Keratinocyte (primary cell): ENCODE measurements at regions not wholly inside any gene's neighbourhood (a gene's known extent, or its start where the extent isn't known, plus 50 kb on each side); places are given as distances from the start of the nearest gene placed in this dataset.

Source experiments
- DNase-seq: peaks from one replicate; pipeline ENCODE4 v3.0.0-alpha.2; 2011; ENCODE audit warnings: low read depth, missing footprints, low spot score
- FAIRE-seq: peaks from 2 replicates; lab custom pipeline; 2011; peaks lifted over from hg19 to GRCh38; lab: Jason Lieb, UNC
- H2AFZ ChIP-seq: 2 replicates; pipeline ENCODE4 v1.6.0; 2012; ENCODE audit warnings: low read length, control low read depth, inconsistent platforms; ENCODE audit not compliant: control insufficient read depth
- H3K27ac ChIP-seq: 2 replicates; pipeline ENCODE4 v1.5.1; 2011; ENCODE audit warnings: low read length; ENCODE audit not compliant: control insufficient read depth, insufficient read depth
- H3K27me3 ChIP-seq: 3 replicates; pipeline ENCODE4 v1.6.0; 2011; ENCODE audit warnings: low read length; ENCODE audit not compliant: control insufficient read depth, insufficient read depth; ENCODE audit errors: extremely low read depth
- H3K36me3 ChIP-seq, 2 experiments: 2 replicates in 1 of 2; 3 replicates in 1 of 2; pipeline ENCODE4 v1.5.1; 2011; ENCODE audit warnings: low read length in 2 of 2, mild to moderate bottlenecking in 1 of 2; ENCODE audit not compliant: control insufficient read depth in 2 of 2, insufficient read depth in 2 of 2; ENCODE audit errors: extremely low read depth in 1 of 2
- H3K4me1 ChIP-seq: 3 replicates; pipeline ENCODE4 v1.5.1; 2011; ENCODE audit warnings: low read length; ENCODE audit not compliant: control insufficient read depth, insufficient read depth; ENCODE audit errors: extremely low read depth
- H3K4me2 ChIP-seq: 3 replicates; pipeline ENCODE4 v1.6.0; 2011; ENCODE audit warnings: low read depth, low read length; ENCODE audit not compliant: control insufficient read depth, insufficient read depth; ENCODE audit errors: extremely low read depth
- H3K4me3 ChIP-seq, 3 experiments: fragments of 200-600 bp in 1 of 3; sonication (generic) in 1 of 3; 2 replicates in 2 of 3; 3 replicates in 1 of 3; pipeline ENCODE4 v1.5.1; 2011 to 2016; ENCODE audit warnings: low read length in 3 of 3, mild to moderate bottlenecking in 3 of 3, control low read depth in 2 of 3, inconsistent platforms in 1 of 3, low read depth in 1 of 3, mixed read lengths in 1 of 3, mixed run types in 1 of 3, moderate library complexity in 1 of 3; ENCODE audit not compliant: control insufficient read depth in 2 of 3, insufficient read depth in 2 of 3; ENCODE audit errors: extremely low read depth in 1 of 3
- H3K79me2 ChIP-seq: 2 replicates; pipeline ENCODE4 v1.6.0; 2012; ENCODE audit warnings: low read length; ENCODE audit not compliant: control insufficient read depth, insufficient read depth
- H3K9ac ChIP-seq: 3 replicates; pipeline ENCODE4 v1.6.0; 2011; ENCODE audit warnings: low read length; ENCODE audit not compliant: control insufficient read depth, insufficient read depth; ENCODE audit errors: extremely low read depth
- H3K9me1 ChIP-seq: 3 replicates; pipeline ENCODE4 v1.6.0; 2011; ENCODE audit warnings: low read length; ENCODE audit not compliant: control insufficient read depth, insufficient read depth; ENCODE audit errors: extremely low read depth
- H3K9me3 ChIP-seq: 2 replicates; pipeline ENCODE4 v1.5.1; 2012; ENCODE audit warnings: low read depth, low read length; ENCODE audit not compliant: control insufficient read depth
- H4K20me1 ChIP-seq: 3 replicates; pipeline ENCODE4 v1.6.0; 2011; ENCODE audit warnings: low read length; ENCODE audit not compliant: control insufficient read depth, insufficient read depth; ENCODE audit errors: extremely low read depth
- CTCF ChIP-seq, 3 experiments: IDR thresholded peaks in 1 of 3; conservative IDR thresholded peaks in 1 of 3; optimal IDR thresholded peaks in 1 of 3; 2 replicates in 2 of 3; 3 replicates in 1 of 3; pipeline versions ENCODE3 to v1.5.1; 2011; ENCODE audit warnings: low read length in 3 of 3, mild to moderate bottlenecking in 3 of 3, moderate library complexity in 2 of 3, control low read depth in 1 of 3, inconsistent platforms in 1 of 3; ENCODE audit not compliant: insufficient read depth in 2 of 3; ENCODE audit errors: extremely low read depth in 1 of 3
- EZH2 ChIP-seq: IDR thresholded peaks from one replicate; pipeline ENCODE4 v1.6.1; 2012; ENCODE audit warnings: inconsistent platforms, mild to moderate bottlenecking, low read length, moderate library complexity
- dilution Hi-C: fragments of 300-500 bp; cut with MboI; formaldehyde crosslinking; loops from one replicate; pipeline ENCODE4 v1.7.0; 2020; ENCODE audit warnings: low sequenced_read_pairs; ENCODE audit not compliant: extremely low pct_ligation_motif_present

- H2AFZ ChIP-seq = no peak overlapping the region
- H3K36me3 ChIP-seq = no peaks in the 10 kb centered on the region
- H3K4me2 ChIP-seq = no peak overlapping the region
- dilution Hi-C loops = no loop called here
- no peaks in the 10 kb centered on the region for H3K79me2 ChIP-seq
- no peaks in the 10 kb centered on the region for H3K4me1 ChIP-seq
- H3K9me3 ChIP-seq = no peaks in the 10 kb centered on the region
- H3K27me3 ChIP-seq = no peaks in the 10 kb centered on the region
- no peak for DNase-seq
- H4K20me1 ChIP-seq = no peaks in the 10 kb centered on the region
- no peak for FAIRE-seq
- H3K27ac ChIP-seq = no peak overlapping the region
- H3K4me3 ChIP-seq = no peak overlapping the region
- no peak overlapping the region for H3K9ac ChIP-seq
- TF ChIP-seq CTCF (optimal IDR thresholded peaks at IDR 0.05 in 1 of 3, IDR thresholded peaks at IDR 0.05 in 1 of 3, conservative IDR thresholded peaks at IDR 0.05 in 1 of 3; ENCODE audit: extremely low read depth in 1 of 3, insufficient read depth in 2 of 3, low read length in 3 of 3) = no peak
- no peaks in the 10 kb centered on the region for H3K9me1 ChIP-seq
Observed at GRCh38 chr11:79982185-79982584, 541.4 kb upstream of the TENM4 start.

- no peak overlapping the region for H2AFZ ChIP-seq
- no peak overlapping the region for H3K9ac ChIP-seq
- H3K4me1 ChIP-seq = no peaks in the 10 kb centered on the region
- no peaks in the 10 kb centered on the region for H3K27me3 ChIP-seq
- FAIRE-seq (no peak), DNase-seq (no peak)
- no peak overlapping the region for H3K27ac ChIP-seq
- H4K20me1 ChIP-seq = no peaks in the 10 kb centered on the region
- TF ChIP-seq EZH2 = no peak
- TF ChIP-seq CTCF (optimal IDR thresholded peaks at IDR 0.05 in 1 of 3, IDR thresholded peaks at IDR 0.05 in 1 of 3, conservative IDR thresholded peaks at IDR 0.05 in 1 of 3; ENCODE audit: extremely low read depth in 1 of 3, insufficient read depth in 2 of 3, low read length in 3 of 3) = no peak
- H3K36me3 ChIP-seq = no peaks in the 10 kb centered on the region
- H3K9me1 ChIP-seq = no peaks in the 10 kb centered on the region
- no peak overlapping the region for H3K4me3 ChIP-seq
- H3K9me3 ChIP-seq = no peaks in the 10 kb centered on the region
- no peak overlapping the region for H3K4me2 ChIP-seq
- H3K79me2 ChIP-seq = no peaks in the 10 kb centered on the region
- dilution Hi-C loops = no loop called here
Observed at GRCh38 chr11:79980916-79981315, 540.1 kb upstream of the TENM4 start.
